AG04450 (cell line): ENCODE measurements at regions not wholly inside any gene's neighbourhood (a gene's known extent, or its start where the extent isn't known, plus 50 kb on each side); places are given as distances from the start of the nearest gene placed in this dataset.

Source experiments
- CTCF ChIA-PET: fragments of 300-600, 350-600 bp; formaldehyde crosslinking; extraction: SDS; loops from one replicate; lab custom pipeline; 2022; ENCODE audit warnings: antibody characterized with exemption, inconsistent platforms; lab: Charles Lee
- POLR2A ChIA-PET: fragments of 350-600 bp; formaldehyde crosslinking; extraction: SDS; loops from one replicate; lab custom pipeline; 2021; ENCODE audit warnings: antibody characterized with exemption, inconsistent platforms; lab: Yijun Ruan, JAX
- DNase-seq: peaks from one replicate; pipeline ENCODE4 v3.0.0-alpha.2; 2011; ENCODE audit warnings: low read depth, low spot score
- H3K27ac ChIP-seq: one replicate; pipeline ENCODE4 v1.5.1; 2012; ENCODE audit warnings: low read depth, low read length, control low read depth
- H3K27me3 ChIP-seq: one replicate; pipeline ENCODE4 v1.6.0; 2012; ENCODE audit warnings: low read length; ENCODE audit not compliant: control insufficient read depth, insufficient read depth
- H3K4me3 ChIP-seq: 2 replicates; pipeline ENCODE4 v1.5.1; 2011; ENCODE audit warnings: mild to moderate bottlenecking, low read depth, low read length, control low read depth
- H3K9me3 ChIP-seq: 2 replicates; pipeline ENCODE4 v1.5.1; 2012; ENCODE audit warnings: low read length; ENCODE audit not compliant: control insufficient read depth, insufficient read depth
- CTCF ChIP-seq: IDR thresholded peaks from 2 replicates; pipeline ENCODE4 v1.5.1; 2011; ENCODE audit warnings: low read depth, low read length, control low read depth, inconsistent platforms

GRCh38 chr2:75428060-75428459, 132.7 kb downstream of the EVA1A start:
- Histone ChIP-seq H3K27me3 (peaks cover 23% of the 10 kb centered on the region), H3K27ac (no peak overlapping the region), H3K9me3 (no peaks in the 10 kb centered on the region), H3K4me3 (no peak overlapping the region)
- TF ChIP-seq CTCF = no peak
- ChIA-PET POLR2A (no interaction called here), CTCF (interaction anchor here (1.0 kb wide), 1 partner anchor 212 kb away, joined by 3 read pairs; no protein-coding TSS in a partner anchor)
- no peak for DNase-seq

- no peak for DNase-seq
- POLR2A ChIA-PET = no interaction called here
- CTCF ChIA-PET = no interaction called here
Observed at GRCh38 chr2:75424936-75425619, 135.7 kb downstream of the EVA1A start.

GRCh38 chr2:75421986-75422385, 138.8 kb downstream of the EVA1A start:
- no peaks in the 10 kb centered on the region for H3K9me3 ChIP-seq
- POLR2A ChIA-PET = no interaction called here
- H3K27me3 ChIP-seq = peaks cover under 1% of the 10 kb centered on the region
- H3K4me3 ChIP-seq = no peak overlapping the region
- DNase-seq = no peak
- no peak for TF ChIP-seq CTCF
- CTCF ChIA-PET = interaction anchor here (1.2 to 1.8 kb wide), 2 partner anchors 186 to 222 kb away, joined by 4 to 5 read pairs; partner anchors contain the start of gene TACR1
- no peak overlapping the region for H3K27ac ChIP-seq

More at GRCh38 chr2:75424936-75425619, 135.7 kb downstream of the EVA1A start:
- Histone ChIP-seq H3K4me3 (no peak overlapping the region), H3K9me3 (no peaks in the 10 kb centered on the region), H3K27me3 (peaks cover 14% of the 10 kb centered on the region), H3K27ac (no peak overlapping the region)
- no peak for TF ChIP-seq CTCF

- no peak for DNase-seq
- H3K27ac ChIP-seq = no peak overlapping the region
- H3K27me3 ChIP-seq = peaks cover 6% of the 10 kb centered on the region
- H3K9me3 ChIP-seq = no peaks in the 10 kb centered on the region
- no peak overlapping the region for H3K4me3 ChIP-seq
- ChIA-PET CTCF (interaction anchor here (0.9 to 1.5 kb wide), 2 partner anchors 12 to 211 kb away, joined by 3 to 5 read pairs; no protein-coding TSS in a partner anchor), POLR2A (no interaction called here)
- TF ChIP-seq CTCF = no peak
Observed at GRCh38 chr2:75416420-75417342, 144.1 kb downstream of the EVA1A start.
